Lower lobe of right lung (tissue), 2 donors: ENCODE measurements at regions not wholly inside any gene's neighbourhood (a gene's known extent, or its start where the extent isn't known, plus 50 kb on each side); places are given as distances from the start of the nearest gene placed in this dataset.

Experiments
- ATAC-seq, 2 donors: fragments of 200-7000 bp; cut with Tn5 transposase; one replicate each; pipeline ENCODE4 v1.9.1; 2020 to 2022; ENCODE audit warnings: mild to moderate bottlenecking in 2 of 2, moderate library complexity in 2 of 2
- DNase-seq: peaks from one replicate; pipeline ENCODE4 v3.0.0-alpha.2; 2020
- H3K27ac ChIP-seq: fragments of 200-600 bp; one replicate; pipeline ENCODE4 v1.8.0; 2022
- H3K27me3 ChIP-seq: fragments of 200-600 bp; one replicate; pipeline ENCODE4 v1.8.0; 2022; ENCODE audit warnings: low read depth
- H3K36me3 ChIP-seq: fragments of 200-600 bp; one replicate; pipeline ENCODE4 v1.8.0; 2022; ENCODE audit warnings: mild to moderate bottlenecking
- H3K4me1 ChIP-seq: fragments of 200-600 bp; one replicate; pipeline ENCODE4 v1.8.0; 2022
- H3K4me3 ChIP-seq: fragments of 200-600 bp; one replicate; pipeline ENCODE4 v1.8.0; 2022; ENCODE audit warnings: mild to moderate bottlenecking
- H3K9me3 ChIP-seq: fragments of 200-600 bp; one replicate; pipeline ENCODE4 v1.8.0; 2022
- intact Hi-C: fragments of 100-400 bp; cut with DNase I; formaldehyde crosslinking; loops from one replicate; pipeline ENCODE4 v1.11.0; 2022
- TF ChIP-seq, protein P1 (sequence below): fragments of 200-600 bp; IDR thresholded peaks from one replicate; pipeline ENCODE4 v1.8.0; 2022; ENCODE audit warnings: antibody characterized with exemption, mild to moderate bottlenecking
- donor health status: DM: no; HTN: yes; CAD: no; lungs with severe emphysema.

DNA sequence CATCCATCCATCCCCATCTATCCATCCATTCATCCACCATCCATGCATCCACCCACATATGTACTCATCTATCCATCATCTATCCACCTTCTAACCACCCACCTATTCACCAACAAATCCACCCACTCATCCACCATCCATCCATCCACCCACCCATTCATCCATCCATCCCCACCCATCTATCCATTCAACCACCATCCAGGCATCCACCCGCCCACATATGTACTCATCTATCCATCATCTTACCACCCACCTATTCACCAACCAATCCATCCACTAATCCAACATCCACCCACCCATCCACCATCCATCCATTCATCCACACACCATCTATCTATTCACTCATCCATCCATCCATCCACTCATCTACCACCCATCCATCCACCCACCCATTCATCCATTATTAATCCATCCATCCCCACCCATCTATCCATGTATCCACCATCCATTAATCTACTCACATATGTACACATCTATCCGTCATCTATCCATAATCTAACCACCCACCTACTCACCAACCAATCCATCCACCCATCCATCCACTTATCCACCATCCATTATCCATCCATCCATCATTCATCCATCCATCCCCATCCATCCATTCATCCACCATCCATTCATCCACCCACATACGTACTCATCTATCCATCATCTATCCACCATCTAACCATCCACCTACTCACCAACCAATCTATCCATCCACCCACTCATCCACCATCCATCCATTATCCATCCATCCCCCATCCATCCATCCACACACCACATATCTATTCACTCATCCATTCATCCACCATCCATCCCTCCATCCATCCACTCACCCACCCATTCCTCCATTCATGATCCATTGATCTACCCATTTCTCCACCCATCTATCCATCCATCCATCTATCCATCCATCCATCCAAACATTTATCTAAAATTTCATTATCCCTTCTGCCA is 940.0 kb downstream of the BRD1 start:
- intact Hi-C loops: no loop called here
- no peak overlapping the region for H3K27ac ChIP-seq
- no peak overlapping the region for H3K4me3 ChIP-seq
- peaks cover 16% of the 10 kb centered on the region for H3K27me3 ChIP-seq
- no peaks in the 10 kb centered on the region for H3K36me3 ChIP-seq
- no peaks in the 10 kb centered on the region for H3K4me1 ChIP-seq
- TF ChIP-seq, protein P1, sequence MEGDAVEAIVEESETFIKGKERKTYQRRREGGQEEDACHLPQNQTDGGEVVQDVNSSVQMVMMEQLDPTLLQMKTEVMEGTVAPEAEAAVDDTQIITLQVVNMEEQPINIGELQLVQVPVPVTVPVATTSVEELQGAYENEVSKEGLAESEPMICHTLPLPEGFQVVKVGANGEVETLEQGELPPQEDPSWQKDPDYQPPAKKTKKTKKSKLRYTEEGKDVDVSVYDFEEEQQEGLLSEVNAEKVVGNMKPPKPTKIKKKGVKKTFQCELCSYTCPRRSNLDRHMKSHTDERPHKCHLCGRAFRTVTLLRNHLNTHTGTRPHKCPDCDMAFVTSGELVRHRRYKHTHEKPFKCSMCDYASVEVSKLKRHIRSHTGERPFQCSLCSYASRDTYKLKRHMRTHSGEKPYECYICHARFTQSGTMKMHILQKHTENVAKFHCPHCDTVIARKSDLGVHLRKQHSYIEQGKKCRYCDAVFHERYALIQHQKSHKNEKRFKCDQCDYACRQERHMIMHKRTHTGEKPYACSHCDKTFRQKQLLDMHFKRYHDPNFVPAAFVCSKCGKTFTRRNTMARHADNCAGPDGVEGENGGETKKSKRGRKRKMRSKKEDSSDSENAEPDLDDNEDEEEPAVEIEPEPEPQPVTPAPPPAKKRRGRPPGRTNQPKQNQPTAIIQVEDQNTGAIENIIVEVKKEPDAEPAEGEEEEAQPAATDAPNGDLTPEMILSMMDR: no peak
- no peaks in the 10 kb centered on the region for H3K9me3 ChIP-seq
- ATAC-seq: no peak
- no peak for DNase-seq

DNA sequence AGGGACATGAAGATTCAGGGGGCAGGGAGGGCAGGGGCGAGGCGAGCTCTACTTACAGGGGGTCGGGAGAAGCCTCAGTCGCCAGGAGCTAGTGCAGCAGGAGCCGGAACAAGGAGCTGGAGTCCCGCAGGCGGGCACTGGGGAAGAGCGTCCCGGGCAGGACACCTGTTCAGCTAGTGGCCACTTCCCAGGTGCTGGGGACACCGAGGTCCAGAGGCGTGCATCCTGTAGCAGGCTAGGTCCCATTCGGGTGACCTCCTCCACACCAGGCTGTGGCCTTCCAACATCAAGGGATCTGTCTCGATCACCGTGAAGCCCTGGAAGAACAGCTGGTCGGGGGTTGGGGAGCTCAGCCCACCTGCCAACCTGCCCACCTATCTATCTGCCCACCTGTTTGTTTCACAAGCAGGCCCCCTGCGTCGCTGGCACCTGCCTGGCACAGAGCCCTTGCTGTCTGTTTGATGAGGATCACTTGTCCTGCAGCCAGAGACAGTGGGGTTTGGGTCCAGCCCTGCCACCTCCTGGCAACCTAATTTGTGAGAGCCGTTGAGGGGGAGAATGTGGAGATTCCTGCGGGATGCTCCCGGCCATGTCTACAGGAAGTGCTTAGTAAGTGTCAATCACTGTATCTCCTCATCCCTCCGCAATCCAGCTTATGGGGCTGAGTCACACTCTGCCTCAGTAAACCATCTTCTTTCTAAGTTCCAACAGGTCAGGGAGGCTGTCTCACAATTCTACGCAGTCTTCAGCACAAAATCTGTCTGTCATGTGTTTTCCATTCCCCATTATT is 940.9 kb downstream of the BRD1 start:
- TF ChIP-seq, protein P1: no peak
- H3K4me3 ChIP-seq: no peak overlapping the region
- ATAC-seq (no peak), DNase-seq (peak; percentile 36)
- intact Hi-C loops: no loop called here
- peaks cover 13% of the 10 kb centered on the region for H3K27me3 ChIP-seq
- no peaks in the 10 kb centered on the region for H3K9me3 ChIP-seq
- no peaks in the 10 kb centered on the region for H3K4me1 ChIP-seq
- H3K36me3 ChIP-seq: no peaks in the 10 kb centered on the region
- H3K27ac ChIP-seq: no peak overlapping the region

DNA sequence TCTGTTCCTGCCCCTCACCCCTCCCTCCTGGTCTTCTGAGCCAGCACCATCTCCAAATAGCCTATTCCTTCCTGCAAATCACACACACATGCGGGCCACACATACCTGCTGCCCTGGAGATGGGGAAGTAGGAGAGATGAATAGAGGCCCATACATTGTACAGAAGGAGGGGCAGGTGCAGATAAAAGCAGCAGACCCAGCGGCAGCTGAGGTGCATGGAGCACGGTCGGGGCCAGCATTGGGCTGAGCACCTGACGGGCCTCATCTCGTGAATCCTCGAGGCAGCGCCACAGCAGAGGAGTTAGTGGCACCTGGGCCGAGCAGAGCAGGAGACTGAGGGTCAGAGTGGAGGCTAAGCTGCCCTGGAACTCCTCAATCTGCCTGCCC is 941.8 kb downstream of the BRD1 start:
- DNase-seq: peak; percentile 24
- intact Hi-C loops: no loop called here
- no peaks in the 10 kb centered on the region for H3K4me1 ChIP-seq
- no peaks in the 10 kb centered on the region for H3K36me3 ChIP-seq
- TF ChIP-seq, protein P1: no peak
- H3K27ac ChIP-seq: no peak overlapping the region
- H3K4me3 ChIP-seq: no peak overlapping the region
- H3K9me3 ChIP-seq: no peaks in the 10 kb centered on the region
- ATAC-seq: no peak
- H3K27me3 ChIP-seq: peaks cover 9% of the 10 kb centered on the region

DNA sequence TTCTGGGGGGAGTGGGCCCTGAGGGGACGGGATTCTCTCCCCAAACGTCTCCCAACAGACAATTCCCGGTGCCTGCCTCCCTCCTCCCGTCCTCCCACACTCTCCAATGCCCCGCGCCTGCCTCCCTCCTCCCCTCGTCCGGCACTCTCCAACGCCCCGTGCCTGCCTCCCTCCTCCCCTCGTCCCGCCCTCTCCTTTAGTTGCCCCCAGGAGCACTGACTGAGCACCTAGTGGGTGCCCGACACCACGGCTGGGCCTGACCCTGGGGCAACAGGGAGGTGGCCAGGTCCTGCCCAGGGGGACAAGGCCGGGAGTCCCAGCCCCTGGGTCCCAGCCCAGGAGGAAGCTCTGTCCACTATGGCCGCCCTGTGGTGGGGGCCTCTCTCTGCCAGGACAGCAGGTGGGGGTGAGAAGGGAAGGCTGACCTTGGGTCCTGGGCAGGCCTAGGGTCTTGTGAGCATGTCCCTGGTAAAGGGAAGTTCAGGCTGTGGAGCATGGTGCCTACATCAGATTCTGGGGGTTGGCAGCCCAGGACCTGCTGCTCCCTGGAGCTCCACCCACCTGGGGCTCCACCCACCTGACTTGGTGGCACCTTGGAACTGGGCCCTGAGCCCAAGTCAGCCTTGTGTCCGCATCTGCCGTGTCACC is 942.3 kb downstream of the BRD1 start:
- DNase-seq (peak; percentile 31), ATAC-seq (no peak)
- Histone ChIP-seq H3K4me3 (no peak overlapping the region), H3K4me1 (no peaks in the 10 kb centered on the region), H3K27ac (no peak overlapping the region), H3K27me3 (peaks cover 14% of the 10 kb centered on the region), H3K36me3 (no peaks in the 10 kb centered on the region), H3K9me3 (no peaks in the 10 kb centered on the region)
- TF ChIP-seq, protein P1: no peak
- intact Hi-C loops: no loop called here

DNA sequence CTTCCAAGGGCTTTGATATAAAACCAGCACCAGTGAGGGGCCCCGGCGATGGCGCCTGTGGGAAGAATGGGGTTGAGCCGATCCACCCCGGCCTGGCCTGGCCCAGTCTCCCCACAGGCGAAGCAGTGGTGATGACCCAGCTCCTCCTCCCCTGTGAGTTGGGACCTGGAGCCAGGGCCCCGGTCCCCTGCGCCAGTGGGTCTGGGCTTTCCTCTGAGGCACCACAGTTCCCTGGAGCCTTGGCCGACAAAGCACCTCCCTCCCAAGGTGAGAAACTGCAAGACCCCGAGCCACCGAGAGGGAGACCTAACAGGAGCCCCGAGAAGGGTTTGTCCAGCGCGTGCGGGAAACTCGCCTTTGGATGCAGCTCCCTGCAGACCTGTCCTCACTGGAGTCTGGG is 942.9 kb downstream of the BRD1 start:
- H3K9me3 ChIP-seq: no peaks in the 10 kb centered on the region
- no peaks in the 10 kb centered on the region for H3K36me3 ChIP-seq
- TF ChIP-seq, protein P1: no peak
- DNase-seq: peak; percentile 35
- peaks cover 16% of the 10 kb centered on the region for H3K27me3 ChIP-seq
- ATAC-seq: no peak
- no peak overlapping the region for H3K4me3 ChIP-seq
- no peaks in the 10 kb centered on the region for H3K4me1 ChIP-seq
- intact Hi-C loops: no loop called here
- H3K27ac ChIP-seq: no peak overlapping the region
